DND-41 (cell line): ENCODE measurements at regions not wholly inside any gene's neighbourhood (a gene's known extent, or its start where the extent isn't known, plus 50 kb on each side); places are given as distances from the start of the nearest gene placed in this dataset.

Experiments
- EZH2 ChIP-seq: IDR thresholded peaks from 3 replicates; pipeline ENCODE4 v1.6.1; 2012; ENCODE audit warnings: borderline replicate concordance, low read depth, mild to moderate bottlenecking, moderate library complexity, low read length, inconsistent platforms; ENCODE audit not compliant: severe bottlenecking
- TF ChIP-seq, protein P1 (sequence below): IDR thresholded peaks from 2 replicates; pipeline ENCODE4 v1.5.1; 2012; ENCODE audit warnings: borderline replicate concordance, low read length, moderate library complexity, mild to moderate bottlenecking; ENCODE audit not compliant: poor library complexity, severe bottlenecking; ENCODE audit errors: extremely low read depth

DNA sequence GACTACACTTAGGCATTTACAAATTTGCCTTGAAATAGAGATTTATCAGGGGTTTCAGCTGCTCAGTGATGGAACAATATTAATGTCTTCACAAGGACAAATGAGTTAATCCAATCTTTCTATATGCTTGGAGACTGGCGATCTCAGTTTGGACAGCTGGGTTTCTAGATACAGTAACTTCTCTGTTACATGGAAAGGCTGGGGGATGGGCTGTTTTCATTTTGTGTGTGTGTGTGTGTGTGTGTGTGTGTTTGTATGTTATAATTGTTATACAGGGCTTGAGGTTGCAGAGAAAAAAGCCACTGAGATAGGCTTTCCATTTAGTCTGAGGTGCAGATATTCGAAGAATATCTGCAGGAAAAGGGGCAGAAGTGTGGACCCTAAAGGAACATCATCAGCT is 359.3 kb upstream of the SALL1 start:
- TF ChIP-seq EZH2: no peak
- TF ChIP-seq, protein P1, sequence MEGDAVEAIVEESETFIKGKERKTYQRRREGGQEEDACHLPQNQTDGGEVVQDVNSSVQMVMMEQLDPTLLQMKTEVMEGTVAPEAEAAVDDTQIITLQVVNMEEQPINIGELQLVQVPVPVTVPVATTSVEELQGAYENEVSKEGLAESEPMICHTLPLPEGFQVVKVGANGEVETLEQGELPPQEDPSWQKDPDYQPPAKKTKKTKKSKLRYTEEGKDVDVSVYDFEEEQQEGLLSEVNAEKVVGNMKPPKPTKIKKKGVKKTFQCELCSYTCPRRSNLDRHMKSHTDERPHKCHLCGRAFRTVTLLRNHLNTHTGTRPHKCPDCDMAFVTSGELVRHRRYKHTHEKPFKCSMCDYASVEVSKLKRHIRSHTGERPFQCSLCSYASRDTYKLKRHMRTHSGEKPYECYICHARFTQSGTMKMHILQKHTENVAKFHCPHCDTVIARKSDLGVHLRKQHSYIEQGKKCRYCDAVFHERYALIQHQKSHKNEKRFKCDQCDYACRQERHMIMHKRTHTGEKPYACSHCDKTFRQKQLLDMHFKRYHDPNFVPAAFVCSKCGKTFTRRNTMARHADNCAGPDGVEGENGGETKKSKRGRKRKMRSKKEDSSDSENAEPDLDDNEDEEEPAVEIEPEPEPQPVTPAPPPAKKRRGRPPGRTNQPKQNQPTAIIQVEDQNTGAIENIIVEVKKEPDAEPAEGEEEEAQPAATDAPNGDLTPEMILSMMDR: no peak
